Upper lobe of right lung (tissue), 1 donor: ENCODE measurements at regions not wholly inside any gene's neighbourhood (a gene's known extent, or its start where the extent isn't known, plus 50 kb on each side); places are given as distances from the start of the nearest gene placed in this dataset.

Experiments
- ATAC-seq: fragments of 200-7000 bp; cut with Tn5 transposase; one replicate; pipeline ENCODE4 v1.9.1; 2020; ENCODE audit warnings: mild to moderate bottlenecking, moderate library complexity
- DNase-seq: peaks from one replicate; pipeline ENCODE4 v3.0.0-alpha.2; 2020
- H3K27ac ChIP-seq: fragments of 200-600 bp; one replicate; pipeline ENCODE4 v1.8.0; 2022
- H3K27me3 ChIP-seq: fragments of 200-600 bp; one replicate; pipeline ENCODE4 v1.8.0; 2022; ENCODE audit warnings: mild to moderate bottlenecking
- H3K36me3 ChIP-seq: fragments of 200-600 bp; one replicate; pipeline ENCODE4 v1.8.0; 2022
- H3K4me1 ChIP-seq: fragments of 200-600 bp; one replicate; pipeline ENCODE4 v1.8.0; 2022
- H3K4me3 ChIP-seq: fragments of 200-600 bp; one replicate; pipeline ENCODE4 v1.8.0; 2022; ENCODE audit warnings: mild to moderate bottlenecking
- H3K9me3 ChIP-seq: fragments of 200-600 bp; one replicate; pipeline ENCODE4 v1.8.0; 2022
- CTCF ChIP-seq: fragments of 200-600 bp; IDR thresholded peaks from one replicate; pipeline ENCODE4 v1.8.0; 2022; ENCODE audit warnings: antibody characterized with exemption
- intact Hi-C: fragments of 100-400 bp; cut with DNase I; formaldehyde crosslinking; loops from one replicate; pipeline ENCODE4 v1.11.0; 2022
- donor health status: DM: no; HTN: yes; CAD: no; lungs with severe emphysema.

GRCh38 chr7:24455813-24456525 is 117.3 kb upstream of the PALS2 start:
- no peak overlapping the region for H3K27ac ChIP-seq
- no peak for TF ChIP-seq CTCF
- H3K4me1 ChIP-seq: no peaks in the 10 kb centered on the region
- ATAC-seq: no peak
- no peaks in the 10 kb centered on the region for H3K27me3 ChIP-seq
- no peak overlapping the region for H3K4me3 ChIP-seq
- H3K9me3 ChIP-seq: no peaks in the 10 kb centered on the region
- H3K36me3 ChIP-seq: no peaks in the 10 kb centered on the region
- intact Hi-C loops: no loop called here
- no peak for DNase-seq

GRCh38 chr7:24456526-24457218 is 116.6 kb upstream of the PALS2 start:
- Histone ChIP-seq H3K27ac (no peak overlapping the region), H3K4me3 (no peak overlapping the region), H3K36me3 (no peaks in the 10 kb centered on the region), H3K4me1 (no peaks in the 10 kb centered on the region), H3K9me3 (no peaks in the 10 kb centered on the region), H3K27me3 (no peaks in the 10 kb centered on the region)
- intact Hi-C loops: no loop called here
- DNase-seq (no peak), ATAC-seq (no peak)
- TF ChIP-seq CTCF: no peak

- no peak overlapping the region for H3K27ac ChIP-seq
- H3K9me3 ChIP-seq: no peaks in the 10 kb centered on the region
- no peaks in the 10 kb centered on the region for H3K36me3 ChIP-seq
- no peaks in the 10 kb centered on the region for H3K27me3 ChIP-seq
- intact Hi-C loops: no loop called here
- TF ChIP-seq CTCF: no peak
- DNase-seq: no peak
- no peak overlapping the region for H3K4me3 ChIP-seq
- no peaks in the 10 kb centered on the region for H3K4me1 ChIP-seq
- no peak for ATAC-seq
Measured at GRCh38 chr7:24457219-24457558, 116.1 kb upstream of the PALS2 start.

DNA sequence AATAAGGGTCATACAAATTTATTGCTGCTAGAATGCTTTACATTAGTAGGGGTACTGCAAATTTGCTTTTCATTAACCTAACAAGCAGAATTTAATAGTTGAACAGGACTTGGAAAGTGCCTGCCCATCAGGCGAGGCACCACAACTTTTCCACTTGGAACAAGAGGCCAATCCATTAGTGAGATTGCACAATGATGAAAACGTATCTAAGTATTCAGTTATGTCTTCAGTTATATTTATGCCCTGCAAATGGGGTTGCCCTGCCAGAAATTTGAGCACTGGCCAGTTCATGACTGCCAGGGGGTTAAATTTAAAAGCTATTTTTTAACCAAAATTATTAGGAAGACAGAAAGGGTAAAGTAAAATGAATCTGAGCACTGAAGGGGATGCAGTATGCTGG is 111.1 kb upstream of the PALS2 start:
- no peaks in the 10 kb centered on the region for H3K36me3 ChIP-seq
- TF ChIP-seq CTCF: no peak
- H3K4me1 ChIP-seq: no peaks in the 10 kb centered on the region
- no peak overlapping the region for H3K4me3 ChIP-seq
- DNase-seq: no peak
- H3K27ac ChIP-seq: no peak overlapping the region
- H3K9me3 ChIP-seq: no peaks in the 10 kb centered on the region
- H3K27me3 ChIP-seq: no peaks in the 10 kb centered on the region
- intact Hi-C loops: no loop called here
- no peak for ATAC-seq

DNA sequence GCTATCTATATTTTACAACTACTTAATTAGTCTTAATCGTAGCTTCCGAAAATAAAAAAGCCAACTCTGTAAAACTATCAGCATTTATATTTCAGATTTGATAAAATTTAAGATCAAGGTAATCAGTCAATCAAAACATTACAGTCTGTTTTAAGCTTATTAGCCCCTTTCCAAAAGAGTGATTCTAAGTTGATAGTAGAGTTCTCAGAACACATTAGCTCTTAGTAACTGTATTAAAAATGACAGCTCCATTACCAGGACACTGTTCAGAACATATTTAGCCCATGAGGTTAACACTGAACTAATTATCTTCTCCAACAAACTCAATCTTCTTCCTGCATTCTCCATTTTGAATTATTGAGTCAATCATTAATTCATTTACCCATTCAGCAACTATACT is 110.3 kb upstream of the PALS2 start:
- H3K9me3 ChIP-seq: no peaks in the 10 kb centered on the region
- H3K4me1 ChIP-seq: no peaks in the 10 kb centered on the region
- no peaks in the 10 kb centered on the region for H3K36me3 ChIP-seq
- intact Hi-C loops: no loop called here
- H3K27ac ChIP-seq: no peak overlapping the region
- no peak for TF ChIP-seq CTCF
- ATAC-seq (no peak), DNase-seq (no peak)
- H3K4me3 ChIP-seq: no peak overlapping the region
- no peaks in the 10 kb centered on the region for H3K27me3 ChIP-seq
